Mucosa of descending colon (tissue), 3 donors: ENCODE measurements at regions not wholly inside any gene's neighbourhood (a gene's known extent, or its start where the extent isn't known, plus 50 kb on each side); places are given as distances from the start of the nearest gene placed in this dataset.
"Not testable (repeated sequence)": the region's sequence is repeated elsewhere in the genome, so short reads cannot be mapped to it uniquely, and the experiment has no call there.

Source experiments
- ATAC-seq: fragments of 200-7000 bp; cut with Tn5 transposase; one replicate; pipeline ENCODE4 v1.9.1; 2020; ENCODE audit warnings: mild to moderate bottlenecking, moderate library complexity
- DNase-seq, 3 donors: peaks; one replicate each; pipeline ENCODE4 v3.0.0-alpha.2; 2020
- H3K36me3 ChIP-seq: fragments of 200-600 bp; one replicate; pipeline ENCODE4 v1.8.0; 2021; ENCODE audit warnings: low read depth, mild to moderate bottlenecking
- H3K4me1 ChIP-seq: fragments of 200-600 bp; one replicate; pipeline ENCODE4 v1.8.0; 2021; ENCODE audit warnings: low read depth, mild to moderate bottlenecking
- H3K4me3 ChIP-seq: fragments of 200-600 bp; one replicate; pipeline ENCODE4 v1.8.0; 2021; ENCODE audit warnings: mild to moderate bottlenecking
- H3K9me3 ChIP-seq: fragments of 200-600 bp; one replicate; pipeline ENCODE4 v1.8.0; 2021; ENCODE audit warnings: mild to moderate bottlenecking
- CTCF ChIP-seq: fragments of 200-600 bp; IDR thresholded peaks from one replicate; pipeline ENCODE4 v1.8.0; 2022; ENCODE audit warnings: antibody characterized with exemption, mild to moderate bottlenecking
- intact Hi-C, 2 donors: fragments of 100-400 bp; cut with DNase I in 1 of 2; cut with micrococcal nuclease in 1 of 2; formaldehyde crosslinking; loops; one replicate each; pipeline versions ENCODE4 v1.11.0 to v1.11.1; 2022; cut with DNase I, micrococcal nuclease
- donor health status: DM: no; HTN: no; CAD: no; lungs with moderate emphysema.
- donor health status: DM: no; HTN: no; CAD: no.
- donor health status: DM: no; HTN: yes; CAD: no.

DNA sequence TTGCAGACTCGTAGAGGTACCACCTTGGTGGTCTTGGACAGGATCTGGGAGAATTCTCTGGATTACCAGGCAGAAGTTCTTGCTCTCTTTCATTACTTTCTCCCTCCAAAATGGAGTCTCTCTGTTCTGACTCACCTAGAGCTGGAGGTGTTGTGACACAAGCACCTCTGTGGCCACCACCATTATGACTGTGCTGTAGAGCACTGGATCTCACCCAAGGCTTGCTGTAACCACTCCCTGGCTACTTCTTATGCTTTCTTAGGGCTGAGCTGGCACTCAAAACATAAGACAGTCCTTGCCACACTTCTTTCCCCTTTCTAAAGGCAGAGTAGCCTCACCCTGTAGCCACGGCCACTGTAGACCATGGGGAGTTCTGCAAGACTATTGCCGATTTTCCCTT is 296.6 kb upstream of the DIPK2B start:
- ATAC-seq (no peak), DNase-seq (no peak)
- Histone ChIP-seq H3K9me3 (no peaks in the 10 kb centered on the region), H3K36me3 (no peaks in the 10 kb centered on the region), H3K4me1 (no peaks in the 10 kb centered on the region), H3K4me3 (no peak overlapping the region)
- intact Hi-C loops: no loop called here
- no peak for TF ChIP-seq CTCF

DNA sequence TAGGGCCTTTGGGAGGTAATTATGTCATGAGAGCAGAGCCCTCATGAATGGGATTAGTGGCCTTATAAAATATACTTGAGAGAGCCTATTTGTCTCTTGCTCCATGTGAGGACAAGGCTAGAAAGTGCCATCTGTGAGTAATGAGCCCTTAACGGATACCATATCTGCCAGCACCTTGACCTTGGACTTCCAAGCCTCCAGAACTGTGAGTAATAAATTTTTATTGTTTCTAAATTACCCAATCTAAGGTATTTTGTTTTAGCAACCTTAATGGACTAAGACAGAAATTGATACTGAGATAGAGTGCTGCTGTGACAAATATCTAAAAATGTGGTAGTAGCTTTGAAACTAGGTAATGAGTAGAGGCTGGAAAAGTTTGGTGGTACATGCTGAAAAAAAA is 285.0 kb upstream of the DIPK2B start:
- Histone ChIP-seq H3K4me1 (no peaks in the 10 kb centered on the region), H3K4me3 (no peak overlapping the region), H3K9me3 (no peaks in the 10 kb centered on the region), H3K36me3 (no peaks in the 10 kb centered on the region)
- no peak for DNase-seq
- no peak for TF ChIP-seq CTCF
- peak; percentile 43 for ATAC-seq
- intact Hi-C loops: no loop called here

GRCh38 chrX:45479835-45480422 is 279.3 kb upstream of the DIPK2B start:
- no peak for ATAC-seq
- TF ChIP-seq CTCF: no peak
- DNase-seq: no peak
- Histone ChIP-seq H3K4me3 (no peak overlapping the region), H3K4me1 (no peaks in the 10 kb centered on the region), H3K36me3 (no peaks in the 10 kb centered on the region), H3K9me3 (no peaks in the 10 kb centered on the region)
- intact Hi-C loops: no loop called here

GRCh38 chrX:45479196-45479834 is 278.6 kb upstream of the DIPK2B start:
- Histone ChIP-seq H3K4me1 (no peaks in the 10 kb centered on the region), H3K4me3 (no peak overlapping the region), H3K9me3 (no peaks in the 10 kb centered on the region), H3K36me3 (no peaks in the 10 kb centered on the region)
- intact Hi-C loops: no loop called here
- no peak for TF ChIP-seq CTCF
- ATAC-seq: no peak
- no peak for DNase-seq

- TF ChIP-seq CTCF: no peak
- Histone ChIP-seq H3K4me1 (no peaks in the 10 kb centered on the region), H3K4me3 (no peak overlapping the region), H3K36me3 (no peaks in the 10 kb centered on the region), H3K9me3 (no peaks in the 10 kb centered on the region)
- ATAC-seq (peak; percentile 20), DNase-seq (no peak)
- intact Hi-C loops: no loop called here
These were observed 272.3 kb upstream of the DIPK2B start for GRCh38 chrX:45472968-45473367.

DNA sequence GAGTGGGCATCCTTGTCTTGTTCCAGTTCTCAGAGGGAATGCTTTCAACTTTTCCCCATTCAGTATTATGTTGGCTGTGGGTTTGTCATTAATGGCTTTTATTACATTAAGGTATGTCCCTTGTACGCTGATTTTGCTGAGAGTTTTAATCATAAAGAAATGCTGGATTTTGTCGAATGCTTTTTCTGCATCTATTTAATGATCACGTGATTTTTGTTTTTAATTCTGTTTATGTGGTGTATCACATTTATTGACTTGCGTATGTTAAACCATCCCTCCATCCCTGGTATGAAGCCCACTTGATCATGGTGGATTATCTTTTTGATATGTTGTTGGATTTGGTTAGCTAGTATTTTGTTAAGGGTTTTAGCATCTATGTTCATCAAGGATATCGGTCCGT is 266.9 kb upstream of the DIPK2B start:
- H3K36me3 ChIP-seq, H3K4me3 ChIP-seq, H3K9me3 ChIP-seq, DNase-seq, ATAC-seq, H3K4me1 ChIP-seq, intact Hi-C loops: not testable (repeated sequence)

- ATAC-seq, H3K36me3 ChIP-seq, intact Hi-C loops, DNase-seq, H3K9me3 ChIP-seq, H3K4me3 ChIP-seq, H3K4me1 ChIP-seq: not testable (repeated sequence)
These were observed 255.1 kb upstream of the DIPK2B start for GRCh38 chrX:45455732-45456131.
